ENCODE measurements at regions not wholly inside any gene's neighbourhood (a gene's known extent, or its start where the extent isn't known, plus 50 kb on each side); places are given as distances from the start of the nearest gene placed in this dataset.
"Not testable (repeated sequence)": the region's sequence is repeated elsewhere in the genome, so short reads cannot be mapped to it uniquely, and the experiment has no call there.

DNA sequence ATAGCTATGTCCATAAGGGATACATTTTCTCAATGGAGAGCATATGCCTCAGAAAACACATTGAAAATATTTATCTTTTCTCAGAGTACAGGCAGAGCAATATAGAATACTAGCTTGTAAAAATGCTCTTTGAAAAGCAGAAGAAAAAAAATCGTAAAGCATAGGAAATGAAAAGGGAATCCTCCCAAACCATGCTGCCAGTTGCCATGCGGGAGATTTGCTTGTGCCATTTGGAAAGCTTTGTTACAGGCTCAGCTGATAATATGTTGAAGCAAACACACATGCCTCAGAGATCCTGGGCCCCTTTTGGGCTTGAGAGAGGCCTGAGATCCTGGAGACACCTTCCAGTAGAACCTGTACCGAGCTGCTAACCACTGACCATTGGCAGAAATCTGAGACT lies 697.1 kb downstream of the BCL11A start:
- no peak for DNase-seq

DNA sequence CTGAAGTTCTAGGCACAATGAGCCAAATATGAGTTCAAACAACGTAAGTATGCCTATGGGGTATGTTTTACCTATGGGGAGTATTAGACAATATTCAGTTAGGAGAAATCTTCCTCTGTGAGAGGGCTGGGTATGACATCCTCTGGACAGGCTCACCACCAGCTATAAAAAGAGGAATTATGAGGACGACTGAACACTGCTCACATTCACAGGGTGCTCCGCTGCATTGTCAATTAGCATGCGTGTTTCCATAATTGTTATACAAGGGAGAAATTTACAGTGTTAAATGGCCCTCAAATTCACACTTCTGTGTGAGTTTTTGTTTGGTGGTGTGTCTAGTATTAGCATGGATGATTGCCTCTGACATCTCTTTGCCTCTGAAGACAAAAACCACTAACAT lies 700.4 kb downstream of the BCL11A start:
- no peak for DNase-seq

DNA sequence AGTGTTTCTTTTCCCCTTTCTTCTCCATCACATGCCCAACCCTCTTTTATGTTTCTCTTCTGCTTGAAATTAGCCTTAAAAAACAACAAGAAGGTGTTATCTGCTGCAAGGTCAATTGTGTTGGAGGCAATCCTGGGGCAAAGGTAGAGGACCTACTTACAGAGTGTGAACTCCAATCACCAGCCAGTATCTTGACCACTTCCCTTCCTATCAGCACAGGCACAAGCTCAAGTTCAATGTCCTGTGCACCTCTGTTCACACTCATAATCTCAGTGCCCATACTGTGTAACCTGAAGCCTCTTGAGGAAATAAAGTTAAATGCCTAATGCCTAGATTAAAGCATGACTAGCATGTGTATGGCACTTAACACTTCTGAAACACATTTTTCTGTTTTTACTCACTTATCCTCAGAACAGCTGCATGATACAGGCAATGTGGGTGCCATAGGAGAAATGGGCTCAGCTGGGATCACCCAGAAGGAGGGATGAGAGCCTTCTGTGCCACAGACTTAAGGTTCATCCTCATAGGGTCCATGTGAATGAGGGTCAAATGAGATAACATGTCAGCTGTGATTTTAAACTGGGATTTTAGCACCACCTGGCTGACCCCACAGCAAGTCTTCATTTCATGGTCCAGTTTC lies 701.5 kb downstream of the BCL11A start:
- no peak for DNase-seq

DNA sequence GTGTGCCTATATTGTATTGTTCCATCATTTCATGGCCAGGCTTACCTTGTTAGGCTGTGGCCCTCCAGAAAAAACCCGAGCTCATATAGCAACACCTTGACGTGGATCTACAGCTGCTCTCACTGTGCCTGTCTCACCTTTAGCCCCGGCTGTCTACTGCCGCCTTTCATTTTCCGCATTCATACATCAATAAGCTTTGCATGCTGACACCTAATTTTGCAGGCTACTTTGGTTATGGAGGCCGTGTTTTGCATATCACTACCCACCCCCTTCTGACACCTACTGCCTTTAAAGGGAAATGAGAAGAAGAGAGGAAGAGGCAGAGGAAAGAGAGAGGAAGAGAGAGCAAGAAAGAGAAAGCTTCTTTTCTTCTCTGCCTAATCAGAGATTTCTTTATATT lies 702.9 kb downstream of the BCL11A start:
- DNase-seq = no peak

- DNase-seq = no peak
Measured at GRCh38 chr2:59833941-59834340, 719.5 kb downstream of the BCL11A start.

GRCh38 chr2:59830601-59831000 lies 722.9 kb downstream of the BCL11A start:
- no peak for DNase-seq

DNA sequence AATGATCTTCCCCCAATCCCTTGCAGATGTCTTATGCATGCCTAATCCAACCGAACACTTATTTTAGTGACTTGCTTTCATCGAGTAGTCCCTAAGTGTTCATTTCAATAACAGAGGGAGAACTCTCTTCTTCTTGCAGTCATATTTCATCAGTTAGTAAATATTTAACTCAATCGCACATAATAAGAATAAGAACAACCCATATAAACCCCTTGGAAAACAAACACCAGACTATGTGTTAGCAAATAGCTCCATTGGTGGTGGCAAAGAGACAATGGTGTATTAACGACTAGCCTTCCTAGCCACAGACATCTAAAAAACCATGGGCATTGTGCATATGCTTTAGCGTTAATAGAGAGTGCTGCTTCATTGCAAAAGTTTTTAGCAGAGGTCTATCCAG lies 725.8 kb downstream of the BCL11A start:
- no peak for DNase-seq

DNA sequence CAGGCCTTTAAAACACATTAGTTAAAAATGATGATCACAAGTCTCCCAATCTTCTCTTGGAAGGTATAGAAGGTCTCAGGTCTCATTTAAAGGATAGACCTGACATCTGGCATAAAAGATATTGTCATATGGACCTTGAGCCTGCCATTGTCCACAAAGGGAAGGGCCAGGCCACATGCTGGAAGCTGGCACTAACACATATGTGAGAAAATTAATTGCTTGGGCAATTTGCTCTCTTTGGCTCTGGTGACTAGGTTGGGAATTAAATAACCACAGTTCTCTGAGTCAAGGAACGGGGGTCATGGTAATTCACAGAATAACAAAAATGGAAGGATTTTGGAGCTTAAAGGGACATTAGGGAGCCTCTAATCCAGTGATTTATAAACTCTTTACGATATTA lies 727.3 kb downstream of the BCL11A start:
- DNase-seq = no peak

DNA sequence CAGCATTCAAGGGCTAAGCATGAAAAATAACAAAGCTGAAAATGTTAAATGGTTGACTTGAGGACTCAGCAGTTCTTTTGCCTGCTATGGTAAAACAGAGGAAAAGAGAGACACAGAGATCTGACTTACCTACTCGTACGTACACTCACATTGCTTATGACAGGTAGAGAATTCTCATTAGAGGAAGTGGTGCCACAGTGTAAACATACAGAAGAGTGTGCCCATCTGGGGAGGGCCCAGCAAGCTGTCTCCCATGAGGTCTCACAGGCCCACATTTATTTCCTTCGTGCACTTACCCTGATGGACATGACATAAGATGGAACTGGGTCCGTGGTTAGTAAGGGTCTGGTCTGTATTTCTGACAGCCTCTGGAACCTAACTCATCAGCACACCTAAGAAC lies 729.1 kb downstream of the BCL11A start:
- no peak for DNase-seq

DNA sequence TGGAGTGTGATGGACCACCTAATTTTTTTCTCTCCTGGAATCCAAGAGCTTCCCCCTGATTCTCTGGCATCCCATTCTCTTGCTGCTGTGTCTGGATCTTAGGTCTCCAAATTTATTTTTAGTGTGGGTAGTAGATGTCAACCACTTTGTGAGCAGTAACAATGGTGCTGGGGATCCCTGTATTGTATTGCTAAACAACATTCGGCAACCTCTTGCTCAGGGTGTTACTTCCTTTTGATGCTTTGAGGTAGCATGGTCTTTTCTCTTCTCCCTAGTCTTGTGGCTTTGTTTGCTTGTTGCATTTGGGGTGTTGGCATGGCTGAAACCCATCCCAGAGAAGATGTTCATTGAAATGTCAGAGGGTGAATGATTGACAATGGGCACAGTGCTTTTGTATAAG lies 737.4 kb downstream of the BCL11A start:
- no peak for DNase-seq

DNA sequence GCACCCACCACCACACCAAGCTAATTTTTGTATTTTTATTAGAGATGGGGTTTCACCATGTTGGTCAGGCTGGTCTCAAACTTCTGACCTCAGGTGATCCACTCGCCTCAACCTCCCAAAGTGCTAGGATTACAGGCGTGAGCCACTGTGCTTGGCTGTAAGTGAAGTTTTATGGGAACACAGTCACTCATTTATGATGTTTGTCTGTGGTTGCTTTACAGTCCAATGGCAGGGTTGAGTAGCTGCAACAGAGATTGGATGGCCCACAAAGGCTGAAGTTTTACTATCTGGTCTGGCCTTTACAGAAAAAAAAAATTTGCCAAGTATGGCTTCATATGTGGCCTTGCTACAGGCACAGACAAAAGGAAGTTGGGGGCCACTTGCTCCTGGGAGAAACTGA lies 743.2 kb downstream of the BCL11A start:
- not testable (repeated sequence) for DNase-seq

DNA sequence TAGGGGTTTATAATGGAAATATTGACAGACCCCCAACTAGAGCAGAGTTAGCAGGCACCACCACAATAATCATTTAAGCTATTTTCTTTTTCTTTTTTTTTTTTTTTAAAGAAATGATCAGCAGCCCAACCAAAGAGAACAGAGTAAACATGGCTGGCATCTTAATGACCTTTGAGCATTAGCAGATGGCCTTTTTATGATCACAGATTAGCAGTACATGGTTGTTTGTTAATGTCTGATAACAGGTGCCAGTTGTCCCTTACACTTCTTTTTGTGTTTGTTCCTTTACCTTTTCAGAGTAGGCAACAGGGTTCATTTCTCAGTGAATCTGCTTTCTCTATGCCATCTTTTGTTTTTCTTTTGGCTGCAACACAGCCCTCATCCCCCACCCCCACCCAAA lies 747.0 kb downstream of the BCL11A start:
- DNase-seq = no peak

DNA sequence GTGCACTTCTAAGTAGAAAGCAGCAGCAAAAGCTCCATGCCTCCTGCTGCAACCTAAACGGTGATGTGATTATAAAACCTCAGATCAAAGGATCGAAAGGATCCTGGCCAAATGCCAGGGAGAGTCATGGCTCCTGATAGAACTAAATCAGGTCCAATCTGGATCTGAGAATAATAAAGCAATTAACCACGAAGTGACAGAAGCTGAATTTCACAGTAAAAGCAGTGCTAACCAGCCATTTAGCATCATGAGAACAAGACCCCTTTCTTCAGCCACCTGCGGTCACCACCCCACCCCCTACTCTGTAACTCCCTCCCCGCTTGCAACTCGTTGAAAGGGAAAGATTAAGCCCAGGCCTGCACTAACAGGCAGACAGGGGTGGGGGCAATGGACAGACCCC lies 748.7 kb downstream of the BCL11A start:
- no peak for DNase-seq

DNA sequence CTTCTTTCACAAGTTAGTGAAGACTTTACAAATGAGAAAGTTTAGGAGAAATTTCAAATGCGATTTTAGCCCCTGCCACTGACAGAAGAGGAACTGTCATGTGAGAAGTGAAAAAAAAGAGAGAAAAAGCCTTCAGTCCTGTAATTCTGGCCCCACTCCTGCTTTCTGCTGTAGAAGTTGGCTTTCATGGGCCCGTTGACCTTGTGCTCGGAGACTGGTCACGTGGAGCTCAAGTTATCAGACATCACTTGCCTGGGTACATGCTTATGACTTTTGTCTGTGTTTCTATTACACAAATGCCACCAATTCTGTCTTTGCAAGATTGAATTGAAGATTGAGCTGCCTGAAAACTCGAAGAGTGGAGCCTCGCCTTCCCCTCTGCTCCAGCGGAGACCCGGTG lies 749.9 kb downstream of the BCL11A start:
- no peak for DNase-seq

- no peak for DNase-seq
Measured at GRCh38 chr2:59798687-59799232, 754.7 kb downstream of the BCL11A start.

- DNase-seq = no peak
Measured at GRCh38 chr2:59791004-59791618, 762.3 kb downstream of the BCL11A start.

GRCh38 chr2:59790186-59791003 lies 763.1 kb downstream of the BCL11A start:
- DNase-seq = no peak

DNA sequence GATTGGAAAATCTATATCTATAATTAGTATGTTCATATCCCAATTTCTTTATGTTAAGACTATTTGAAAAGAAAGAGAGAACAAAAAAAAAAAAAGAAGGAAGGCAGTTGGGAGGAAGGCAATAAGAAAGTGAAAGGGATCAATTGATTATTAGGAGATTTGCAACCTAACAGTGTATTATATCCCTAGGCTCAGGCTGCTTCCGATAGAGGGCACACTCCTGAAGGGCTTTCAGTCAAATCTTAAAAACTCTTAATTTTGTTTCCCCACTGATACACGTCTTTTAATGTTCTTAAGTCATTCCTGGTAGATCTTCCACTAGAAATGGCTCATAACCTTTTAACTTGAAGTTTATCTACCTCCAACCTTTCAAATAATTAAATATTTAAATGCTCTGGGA lies 763.9 kb downstream of the BCL11A start:
- DNase-seq = no peak

DNA sequence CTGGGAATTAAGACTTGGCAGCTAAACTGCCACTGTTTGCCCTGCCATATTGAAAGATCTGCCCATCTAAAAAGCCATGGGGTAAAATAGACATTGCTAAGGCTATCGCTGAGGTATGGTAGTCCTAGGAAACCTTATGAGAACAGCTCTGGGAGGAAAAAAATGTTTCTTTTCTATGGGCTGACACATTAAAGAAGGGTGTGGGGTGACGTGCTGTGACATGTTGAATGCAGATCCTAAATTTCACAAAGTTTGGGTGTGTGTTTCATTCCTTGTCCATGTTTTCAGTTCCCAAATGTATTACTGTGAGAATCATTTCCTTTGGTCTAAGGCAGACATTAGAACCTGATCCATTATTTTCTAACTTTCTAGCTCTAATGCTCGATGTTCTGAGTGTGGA lies 766.4 kb downstream of the BCL11A start:
- DNase-seq = no peak

DNA sequence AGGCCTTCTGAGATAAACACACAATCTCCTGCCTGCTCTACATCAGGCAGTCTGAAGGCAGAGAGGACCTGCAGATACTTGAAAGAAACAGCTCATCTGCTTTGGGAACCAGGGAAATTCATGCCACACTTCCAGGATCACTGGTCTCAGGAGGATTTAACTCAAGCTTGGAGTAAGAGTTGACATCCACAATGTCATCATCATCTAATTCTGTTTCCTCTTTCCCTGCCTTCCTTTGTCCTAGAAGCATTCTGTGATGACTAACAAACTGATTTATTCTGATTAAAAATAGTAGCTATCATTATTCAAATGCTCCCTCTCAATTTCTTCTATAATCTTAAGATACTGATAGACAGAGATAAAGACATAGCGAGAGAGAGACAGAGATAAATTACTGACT lies 766.8 kb downstream of the BCL11A start:
- no peak for DNase-seq

GRCh38 chr2:59779571-59779970 lies 773.9 kb downstream of the BCL11A start:
- DNase-seq = no peak

GRCh38 chr2:59777120-59777519 lies 776.3 kb downstream of the BCL11A start:
- no peak for DNase-seq

DNA sequence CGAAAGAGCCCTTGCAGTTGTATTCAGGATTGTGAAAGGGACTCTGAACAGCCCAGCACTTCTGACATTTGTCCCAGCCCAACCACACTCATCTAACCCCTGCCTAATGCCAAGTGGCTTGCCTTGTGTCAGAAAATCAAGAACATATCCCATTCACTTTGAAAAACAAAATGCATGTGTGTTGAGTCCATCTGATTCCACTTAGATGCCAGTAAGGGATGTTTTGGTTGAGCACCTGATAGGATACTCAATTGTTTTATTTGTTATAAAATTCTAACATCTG lies 776.8 kb downstream of the BCL11A start:
- DNase-seq = no peak

DNA sequence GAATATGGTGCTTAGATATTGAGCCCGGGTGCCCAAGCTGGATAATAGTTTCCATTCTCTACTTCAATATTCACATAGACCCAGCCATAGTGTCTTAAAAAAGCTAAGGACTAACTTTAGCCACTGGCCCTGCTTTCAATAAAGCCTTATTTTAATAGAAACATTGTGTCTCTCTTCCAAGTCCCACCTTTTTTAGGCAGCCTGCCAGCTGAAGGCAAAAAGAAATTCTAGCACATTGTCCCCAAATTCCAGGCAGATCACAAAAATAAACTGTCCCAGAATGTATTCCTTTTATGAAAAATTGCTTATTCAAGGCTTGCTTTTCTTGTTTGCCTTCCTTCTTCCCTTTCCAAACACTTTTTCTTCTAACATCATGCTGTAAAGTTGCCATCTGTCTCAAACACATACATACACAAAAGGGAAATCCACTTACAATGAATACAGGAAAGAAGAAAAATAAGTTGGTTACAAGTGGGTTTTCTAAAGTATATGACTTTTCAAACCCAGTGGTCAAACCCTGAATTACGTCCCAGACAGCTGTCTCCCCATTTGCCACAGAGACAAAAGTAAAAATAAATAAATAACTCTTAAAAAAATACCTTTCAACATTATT lies 778.5 kb downstream of the BCL11A start:
- DNase-seq = no peak

Data from 8988T (cell line).